Spleen (tissue), 11 donors: ENCODE measurements at regions not wholly inside any gene's neighbourhood (a gene's known extent, or its start where the extent isn't known, plus 50 kb on each side); places are given as distances from the start of the nearest gene placed in this dataset.
"Not testable (repeated sequence)": the region's sequence is repeated elsewhere in the genome, so short reads cannot be mapped to it uniquely, and the experiment has no call there.

ENCODE experiments used
- DNase-seq: peaks from one replicate; pipeline ENCODE4 v3.0.0-alpha.2; 2020
- H3K27ac ChIP-seq, 8 donors: fragments of 200-600 bp; sonication (generic) in 7 of 8; 1 replicate in 4 of 8; 2 replicates in 4 of 8; pipeline versions ENCODE4 v1.5.0 to v1.8.0; 2016 to 2021; ENCODE audit warnings: inconsistent platforms in 4 of 8, mild to moderate bottlenecking in 4 of 8, moderate library complexity in 1 of 8
- H3K27me3 ChIP-seq, 7 donors: fragments of 200-600 bp; sonication (generic) in 6 of 7; replicated peaks in 1 of 7; 1 replicate in 4 of 7; 2 replicates in 3 of 7; pipeline versions ENCODE4 v1.5.0 to v1.8.0; 2016 to 2021; ENCODE audit warnings: inconsistent platforms in 3 of 7, mild to moderate bottlenecking in 1 of 7
- H3K36me3 ChIP-seq, 6 donors: fragments of 200-600 bp; sonication (generic) in 5 of 6; 1 replicate in 4 of 6; 2 replicates in 2 of 6; pipeline versions ENCODE4 v1.5.0 to v1.8.0; 2016 to 2021; ENCODE audit warnings: inconsistent platforms in 2 of 6
- H3K4me1 ChIP-seq, 6 donors: fragments of 200-600 bp; sonication (generic) in 5 of 6; 1 replicate in 3 of 6; 2 replicates in 3 of 6; pipeline versions ENCODE4 v1.5.0 to v1.8.0; 2016 to 2021; ENCODE audit warnings: inconsistent platforms in 3 of 6
- H3K4me3 ChIP-seq, 8 donors: fragments of 200-600 bp; sonication (generic) in 7 of 8; 1 replicate in 4 of 8; 2 replicates in 4 of 8; pipeline versions ENCODE4 v1.5.0 to v1.8.0; 2016 to 2021; ENCODE audit warnings: inconsistent platforms in 4 of 8, mild to moderate bottlenecking in 4 of 8, moderate library complexity in 2 of 8
- H3K9me3 ChIP-seq, 8 donors: fragments of 200-600 bp; sonication (generic) in 7 of 8; 1 replicate in 4 of 8; 2 replicates in 4 of 8; pipeline versions ENCODE4 v1.5.0 to v1.8.0; 2016 to 2021; ENCODE audit warnings: inconsistent platforms in 4 of 8
- POLR2A ChIP-seq, 3 donors: fragments of 450-650 bp; IDR thresholded peaks; one replicate each; pipeline ENCODE4 v1.5.1; 2017; ENCODE audit warnings: antibody characterized with exemption in 3 of 3, mild to moderate bottlenecking in 1 of 3
- POLR2AphosphoS5 ChIP-seq, 3 donors: sonication (generic); formaldehyde crosslinking; IDR thresholded peaks; one replicate each; pipeline ENCODE4 v1.5.1; 2017; ENCODE audit warnings: antibody characterized with exemption in 3 of 3
- WGBS, 5 donors: extraction: QIAGEN DNeasy Blood & Tissue Kit in 3 of 5; methylation state at CpG; one replicate each; pipeline versions ENCODE4 v1.1.5 to v1.1.7; 2013 to 2018; 5-methylcytosine and 5-hydroxymethylcytosine counted together
- intact Hi-C: fragments of 100-400 bp; cut with DNase I; formaldehyde crosslinking; loops from one replicate; pipeline ENCODE4 v1.15.0; 2023; ENCODE audit warnings: low total_unique reads
- TF ChIP-seq, protein P1 (sequence below), 11 experiments: fragments of 200-600 bp in 7 of 11; fragments of 450-650 bp in 4 of 11; sonication (generic) in 4 of 11; IDR thresholded peaks in 8 of 11; conservative IDR thresholded peaks in 3 of 11; 1 replicate in 7 of 11; 2 replicates in 4 of 11; pipeline versions ENCODE4 v1.4.0 to v1.8.0; 2016 to 2021; ENCODE audit warnings: antibody characterized with exemption in 11 of 11, inconsistent platforms in 4 of 11, mild to moderate bottlenecking in 1 of 11
- donor health status: healthy with polysubstance abuse.
- donor health status: DM: no; HTN: no; CAD: no; lungs with moderate emphysema.
- donor health status: DM: no; HTN: no; CAD: no.
- donor health status: Bipolar disorder and iron deficiency.
- donor health status: healthy.
- donor health status: DM: no; HTN: no; CAD: no.
- donor health status: DM: yes; HTN: yes; CAD: no.

DNA sequence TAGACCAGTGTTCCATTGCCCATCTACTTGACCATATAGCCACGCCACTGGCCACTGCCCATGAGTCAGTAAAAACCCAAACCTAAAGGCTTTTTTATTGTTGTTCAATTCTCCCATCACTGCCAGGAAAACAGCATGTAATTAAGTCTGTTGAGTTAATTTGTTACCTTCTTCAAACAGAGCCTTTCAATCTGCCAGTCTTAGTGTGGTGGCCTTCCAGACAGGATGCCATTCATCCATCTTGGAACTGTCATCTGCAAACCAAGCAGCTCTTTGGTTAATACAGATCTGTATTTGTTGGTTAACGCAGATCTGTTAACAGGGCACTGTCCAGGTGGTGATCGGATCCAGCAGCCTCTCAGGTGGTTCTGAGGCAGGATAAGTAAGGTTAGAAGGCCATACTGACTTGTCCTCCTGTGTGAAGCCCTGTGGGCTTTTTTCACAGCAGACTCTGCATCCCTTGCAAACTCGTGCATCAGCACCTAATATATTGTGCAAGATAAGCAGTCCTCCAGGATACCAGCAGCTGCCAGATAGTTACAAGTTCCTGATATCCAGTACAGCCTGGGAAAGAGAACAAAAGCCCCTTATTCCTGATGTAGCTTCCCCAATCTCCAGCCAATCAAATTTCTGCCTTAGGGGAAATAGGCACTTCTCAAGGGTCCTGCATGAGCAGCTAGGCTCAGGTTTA, 59.1 kb upstream of the DHRS4 start:
- 73 to 80% (median 76%) methylated on average over 4 of the region's 4 CpGs for WGBS, 5 donors
- Histone ChIP-seq H3K27ac (no peak overlapping the region), H3K4me1 (peaks cover 0 to 3% (median 0%) of the 10 kb centered on the region in 6 donors), H3K27me3 (no peaks in the 10 kb centered on the region), H3K4me3 (no peak overlapping the region), H3K36me3 (no peaks in the 10 kb centered on the region), H3K9me3 (no peaks in the 10 kb centered on the region)
- no peak for DNase-seq
- TF ChIP-seq, protein P1, sequence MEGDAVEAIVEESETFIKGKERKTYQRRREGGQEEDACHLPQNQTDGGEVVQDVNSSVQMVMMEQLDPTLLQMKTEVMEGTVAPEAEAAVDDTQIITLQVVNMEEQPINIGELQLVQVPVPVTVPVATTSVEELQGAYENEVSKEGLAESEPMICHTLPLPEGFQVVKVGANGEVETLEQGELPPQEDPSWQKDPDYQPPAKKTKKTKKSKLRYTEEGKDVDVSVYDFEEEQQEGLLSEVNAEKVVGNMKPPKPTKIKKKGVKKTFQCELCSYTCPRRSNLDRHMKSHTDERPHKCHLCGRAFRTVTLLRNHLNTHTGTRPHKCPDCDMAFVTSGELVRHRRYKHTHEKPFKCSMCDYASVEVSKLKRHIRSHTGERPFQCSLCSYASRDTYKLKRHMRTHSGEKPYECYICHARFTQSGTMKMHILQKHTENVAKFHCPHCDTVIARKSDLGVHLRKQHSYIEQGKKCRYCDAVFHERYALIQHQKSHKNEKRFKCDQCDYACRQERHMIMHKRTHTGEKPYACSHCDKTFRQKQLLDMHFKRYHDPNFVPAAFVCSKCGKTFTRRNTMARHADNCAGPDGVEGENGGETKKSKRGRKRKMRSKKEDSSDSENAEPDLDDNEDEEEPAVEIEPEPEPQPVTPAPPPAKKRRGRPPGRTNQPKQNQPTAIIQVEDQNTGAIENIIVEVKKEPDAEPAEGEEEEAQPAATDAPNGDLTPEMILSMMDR (IDR thresholded peaks at IDR 0.05 in 8 of 11, conservative IDR thresholded peaks at IDR 0.05 in 3 of 11) = no peak
- no peak for TF ChIP-seq POLR2AphosphoS5 (IDR thresholded peaks at IDR 0.05)
- no peak for TF ChIP-seq POLR2A (IDR thresholded peaks at IDR 0.05)
- intact Hi-C loops = no loop called here

DNA sequence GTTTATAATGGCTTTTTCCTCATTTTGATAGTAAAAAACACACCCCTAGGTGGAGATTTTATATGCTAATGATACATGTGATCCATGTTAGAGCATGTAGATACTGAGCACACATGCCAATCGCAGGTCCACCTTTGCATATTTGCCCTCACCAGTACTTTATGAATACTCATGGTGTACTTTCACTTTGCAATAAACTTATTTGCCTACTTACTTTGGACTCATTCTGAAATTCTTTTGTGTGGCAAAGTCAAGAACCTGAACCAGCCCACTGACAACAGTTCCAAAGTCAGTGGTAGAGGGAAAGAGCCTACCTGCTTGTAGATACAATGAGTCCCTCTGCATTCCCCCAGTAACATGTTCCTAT, 58.5 kb upstream of the DHRS4 start:
- no peaks in the 10 kb centered on the region for H3K9me3 ChIP-seq
- WGBS, 5 donors = 65 to 94% (median 79%) methylated on average over 1 of the region's 1 CpG
- no peak overlapping the region for H3K4me3 ChIP-seq
- intact Hi-C loops = no loop called here
- peaks cover 0 to 3% (median 0%) of the 10 kb centered on the region in 6 donors for H3K4me1 ChIP-seq
- no peaks in the 10 kb centered on the region for H3K27me3 ChIP-seq
- H3K36me3 ChIP-seq = no peaks in the 10 kb centered on the region
- H3K27ac ChIP-seq = no peak overlapping the region
- TF ChIP-seq POLR2AphosphoS5 (IDR thresholded peaks at IDR 0.05) (no peak), POLR2A (IDR thresholded peaks at IDR 0.05) (no peak)
- TF ChIP-seq, protein P1 (IDR thresholded peaks at IDR 0.05 in 8 of 11, conservative IDR thresholded peaks at IDR 0.05 in 3 of 11) = no peak
- DNase-seq = no peak

DNA sequence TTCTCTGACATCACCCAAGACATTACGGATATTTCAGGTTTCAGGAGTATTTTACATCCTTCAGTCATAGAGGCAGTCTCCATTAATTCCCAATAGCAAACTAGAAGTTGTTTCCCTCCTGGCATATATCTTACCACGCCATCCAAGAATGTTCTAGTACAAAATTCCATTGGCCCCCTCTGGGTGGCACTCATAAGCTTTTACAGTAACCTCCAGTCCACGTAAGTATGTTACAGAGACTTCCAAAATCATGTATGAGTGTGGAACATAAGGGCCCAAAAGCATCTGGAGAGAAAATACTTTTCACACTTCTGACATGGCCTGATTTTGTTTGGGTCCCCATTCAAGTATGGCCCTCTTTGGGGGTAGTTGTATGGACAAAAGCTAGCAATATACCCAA, 58.1 kb upstream of the DHRS4 start:
- Histone ChIP-seq H3K27me3 (no peaks in the 10 kb centered on the region), H3K27ac (no peak overlapping the region), H3K4me1 (peaks cover 0 to 3% (median 0%) of the 10 kb centered on the region in 6 donors), H3K9me3 (no peaks in the 10 kb centered on the region), H3K36me3 (no peaks in the 10 kb centered on the region), H3K4me3 (no peak overlapping the region)
- DNase-seq = no peak
- intact Hi-C loops = no loop called here
- WGBS, 5 donors = 70 to 85% (median 75%) methylated on average over 3 of the region's 3 CpGs
- TF ChIP-seq POLR2AphosphoS5 (IDR thresholded peaks at IDR 0.05) = no peak

DNA sequence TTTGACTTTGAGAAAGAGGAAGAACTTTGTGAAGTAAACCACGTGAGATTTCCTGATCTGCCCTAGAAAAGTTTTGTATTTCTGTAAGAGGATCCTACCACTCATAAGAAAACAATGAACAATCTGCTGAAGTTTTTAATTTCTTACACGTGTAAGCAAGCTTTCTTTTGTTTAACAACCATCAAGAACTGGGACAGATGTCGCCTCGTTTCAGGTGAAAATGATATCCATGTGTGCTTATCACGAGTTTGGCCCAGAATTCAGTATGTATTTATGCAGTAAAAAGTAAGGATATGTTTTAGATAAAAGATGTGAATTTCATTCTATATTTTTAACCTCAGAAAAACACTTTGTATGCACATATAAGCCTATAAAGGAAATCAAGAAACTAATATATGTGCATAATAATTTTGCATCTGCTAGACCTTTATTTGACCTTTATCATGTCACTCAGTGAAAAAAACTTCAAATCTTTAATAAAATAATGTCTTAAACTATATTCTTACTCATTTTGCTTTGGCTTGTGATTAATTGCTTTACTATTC, 56.9 kb upstream of the DHRS4 start:
- no peak for DNase-seq
- no peak overlapping the region for H3K4me3 ChIP-seq
- H3K9me3 ChIP-seq = no peaks in the 10 kb centered on the region
- H3K27me3 ChIP-seq = no peaks in the 10 kb centered on the region
- intact Hi-C loops = no loop called here
- peaks cover 0 to 3% (median 0%) of the 10 kb centered on the region in 6 donors for H3K4me1 ChIP-seq
- no peak for TF ChIP-seq POLR2A (IDR thresholded peaks at IDR 0.05)
- TF ChIP-seq, protein P1 (IDR thresholded peaks at IDR 0.05 in 8 of 11, conservative IDR thresholded peaks at IDR 0.05 in 3 of 11) = no peak
- TF ChIP-seq POLR2AphosphoS5 (IDR thresholded peaks at IDR 0.05) = no peak
- no peak overlapping the region for H3K27ac ChIP-seq
- no peaks in the 10 kb centered on the region for H3K36me3 ChIP-seq
- 45 to 60% (median 49%) methylated on average over 5 of the region's 5 CpGs for WGBS, 5 donors

DNA sequence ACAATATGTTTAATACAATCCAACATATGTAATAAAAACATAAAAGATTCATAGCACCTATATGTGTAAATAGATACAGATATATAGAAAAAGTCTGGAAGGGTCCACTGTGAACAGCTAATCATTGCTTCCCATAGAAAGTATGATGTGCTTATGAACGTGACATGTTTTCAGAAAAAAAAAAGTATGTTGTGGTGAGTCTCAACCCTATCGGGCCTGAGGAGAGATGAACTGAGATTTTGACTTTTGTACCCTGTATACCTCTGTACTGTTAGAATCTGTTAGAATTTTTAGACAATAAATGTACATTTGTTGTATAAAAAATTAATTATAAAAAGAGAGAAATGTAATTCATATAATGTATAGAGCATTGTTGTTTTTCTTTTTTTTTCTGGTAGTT, 56.3 kb upstream of the DHRS4 start:
- H3K36me3 ChIP-seq, H3K9me3 ChIP-seq, H3K4me1 ChIP-seq, H3K27ac ChIP-seq, H3K27me3 ChIP-seq, intact Hi-C loops, DNase-seq, H3K4me3 ChIP-seq: not testable (repeated sequence)
- WGBS, 5 donors = 74 to 94% (median 89%) methylated on average over 2 of the region's 2 CpGs

DNA sequence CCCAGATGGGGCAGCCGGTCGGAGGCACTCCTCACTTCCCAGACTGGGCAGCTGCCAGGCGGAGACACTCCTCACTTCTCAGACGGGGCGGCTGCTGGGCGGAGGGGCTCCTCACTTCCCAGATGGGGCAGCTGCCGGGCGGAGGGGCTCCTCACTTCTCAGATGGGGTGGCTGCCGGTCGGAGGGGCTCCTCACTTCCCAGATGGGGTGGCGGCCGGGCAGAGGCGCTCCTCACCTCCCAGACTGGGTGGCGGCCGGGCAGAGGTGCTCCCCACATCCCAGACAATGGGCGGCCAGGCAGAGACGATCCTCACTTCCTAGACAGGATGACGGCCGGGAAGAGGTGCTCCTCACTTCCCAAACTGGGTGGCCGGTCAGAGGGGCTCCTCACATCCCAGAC, 55.2 kb upstream of the DHRS4 start:
- H3K9me3 ChIP-seq, H3K4me1 ChIP-seq, H3K36me3 ChIP-seq, H3K4me3 ChIP-seq, H3K27me3 ChIP-seq, intact Hi-C loops, H3K27ac ChIP-seq, DNase-seq: not testable (repeated sequence)
- WGBS, 5 donors = 80 to 100% (median 93%) methylated on average over 6 to 20 of the region's 20 CpGs
